Dendritic cell treated with granulocyte-macrophage colony-stimulating factor and Interleukin-4, amounts not matched to agents 40 ng/mL and 50 ng/mL, for 4 days (primary cell): ENCODE measurements at regions not wholly inside any gene's neighbourhood (a gene's known extent, or its start where the extent isn't known, plus 50 kb on each side); places are given as distances from the start of the nearest gene placed in this dataset.

Experiments
- H3K27ac Mint-ChIP-seq: one replicate; pipeline ENCODE4 v1.8.0; 2022; ENCODE audit warnings: mild to moderate bottlenecking, mixed read lengths
- H3K27me3 Mint-ChIP-seq: one replicate; pipeline ENCODE4 v1.8.0; 2022; ENCODE audit warnings: mild to moderate bottlenecking, mixed read lengths
- H3K36me3 Mint-ChIP-seq: one replicate; pipeline ENCODE4 v1.8.0; 2022; ENCODE audit warnings: low read depth, mixed read lengths
- H3K4me1 Mint-ChIP-seq: one replicate; pipeline ENCODE4 v1.8.0; 2022; ENCODE audit warnings: low read depth, mixed read lengths
- H3K4me3 Mint-ChIP-seq: one replicate; pipeline ENCODE4 v1.8.0; 2022; ENCODE audit warnings: mild to moderate bottlenecking, moderate library complexity, mixed read lengths
- H3K9me3 Mint-ChIP-seq: one replicate; pipeline ENCODE4 v1.8.0; 2022; ENCODE audit warnings: mixed read lengths
- intact Hi-C: fragments of 100-400 bp; cut with micrococcal nuclease; formaldehyde crosslinking; loops from one replicate; pipeline ENCODE4 v1.15.0; 2022

- Mint-ChIP-seq H3K9me3 (no peaks in the 10 kb centered on the region), H3K36me3 (no peaks in the 10 kb centered on the region), H3K4me3 (no peak overlapping the region), H3K27ac (no peak overlapping the region), H3K27me3 (peaks cover 1% of the 10 kb centered on the region), H3K4me1 (no peaks in the 10 kb centered on the region)
- intact Hi-C loops: no loop called here
These were observed 80.9 kb downstream of the KIF4B start for GRCh38 chr5:155094455-155094854.

GRCh38 chr5:155097995-155098394 lies 84.4 kb downstream of the KIF4B start:
- Mint-ChIP-seq H3K4me1 (no peaks in the 10 kb centered on the region), H3K36me3 (no peaks in the 10 kb centered on the region), H3K9me3 (no peaks in the 10 kb centered on the region), H3K27ac (no peak overlapping the region), H3K27me3 (peaks cover 1% of the 10 kb centered on the region), H3K4me3 (no peak overlapping the region)
- intact Hi-C loops: no loop called here

- H3K36me3 Mint-ChIP-seq: no peaks in the 10 kb centered on the region
- peaks cover 1% of the 10 kb centered on the region for H3K27me3 Mint-ChIP-seq
- H3K27ac Mint-ChIP-seq: no peak overlapping the region
- intact Hi-C loops: no loop called here
- H3K4me1 Mint-ChIP-seq: no peaks in the 10 kb centered on the region
- no peak overlapping the region for H3K4me3 Mint-ChIP-seq
- no peaks in the 10 kb centered on the region for H3K9me3 Mint-ChIP-seq
These were observed 84.9 kb downstream of the KIF4B start for GRCh38 chr5:155098433-155098832.

GRCh38 chr5:155101697-155102096 lies 88.1 kb downstream of the KIF4B start:
- H3K36me3 Mint-ChIP-seq: no peaks in the 10 kb centered on the region
- H3K4me3 Mint-ChIP-seq: no peak overlapping the region
- no peak overlapping the region for H3K27ac Mint-ChIP-seq
- no peaks in the 10 kb centered on the region for H3K27me3 Mint-ChIP-seq
- H3K4me1 Mint-ChIP-seq: no peaks in the 10 kb centered on the region
- H3K9me3 Mint-ChIP-seq: no peaks in the 10 kb centered on the region
- intact Hi-C loops: no loop called here

GRCh38 chr5:155103146-155103545 lies 89.6 kb downstream of the KIF4B start:
- no peaks in the 10 kb centered on the region for H3K4me1 Mint-ChIP-seq
- no peaks in the 10 kb centered on the region for H3K27me3 Mint-ChIP-seq
- no peak overlapping the region for H3K4me3 Mint-ChIP-seq
- H3K9me3 Mint-ChIP-seq: no peaks in the 10 kb centered on the region
- H3K27ac Mint-ChIP-seq: no peak overlapping the region
- intact Hi-C loops: no loop called here
- H3K36me3 Mint-ChIP-seq: no peaks in the 10 kb centered on the region

GRCh38 chr5:155104441-155104840 lies 90.9 kb downstream of the KIF4B start:
- Mint-ChIP-seq H3K27me3 (no peaks in the 10 kb centered on the region), H3K9me3 (no peaks in the 10 kb centered on the region)

GRCh38 chr5:155106221-155106620 lies 92.7 kb downstream of the KIF4B start:
- Mint-ChIP-seq H3K4me3 (no peak overlapping the region), H3K9me3 (no peaks in the 10 kb centered on the region), H3K27me3 (no peaks in the 10 kb centered on the region), H3K4me1 (no peaks in the 10 kb centered on the region), H3K27ac (no peak overlapping the region), H3K36me3 (no peaks in the 10 kb centered on the region)
- intact Hi-C loops: no loop called here

More at GRCh38 chr5:155104441-155104840, 90.9 kb downstream of the KIF4B start:
- intact Hi-C loops: no loop called here
- no peaks in the 10 kb centered on the region for H3K36me3 Mint-ChIP-seq
- no peaks in the 10 kb centered on the region for H3K4me1 Mint-ChIP-seq
- H3K4me3 Mint-ChIP-seq: no peak overlapping the region
- H3K27ac Mint-ChIP-seq: no peak overlapping the region

GRCh38 chr5:155113888-155114287 lies 100.3 kb downstream of the KIF4B start:
- H3K4me1 Mint-ChIP-seq: no peaks in the 10 kb centered on the region
- H3K36me3 Mint-ChIP-seq: no peaks in the 10 kb centered on the region
- intact Hi-C loops: no loop called here
- peaks cover 9% of the 10 kb centered on the region for H3K9me3 Mint-ChIP-seq
- H3K27ac Mint-ChIP-seq: no peak overlapping the region
- no peaks in the 10 kb centered on the region for H3K27me3 Mint-ChIP-seq
- H3K4me3 Mint-ChIP-seq: no peak overlapping the region

GRCh38 chr5:155114655-155115054 lies 101.1 kb downstream of the KIF4B start:
- no peak overlapping the region for H3K27ac Mint-ChIP-seq
- H3K27me3 Mint-ChIP-seq: no peaks in the 10 kb centered on the region
- intact Hi-C loops: no loop called here
- peaks cover 9% of the 10 kb centered on the region for H3K9me3 Mint-ChIP-seq
- H3K36me3 Mint-ChIP-seq: no peaks in the 10 kb centered on the region
- H3K4me3 Mint-ChIP-seq: no peak overlapping the region
- no peaks in the 10 kb centered on the region for H3K4me1 Mint-ChIP-seq

- H3K27me3 Mint-ChIP-seq: no peaks in the 10 kb centered on the region
- intact Hi-C loops: no loop called here
- no peak overlapping the region for H3K4me3 Mint-ChIP-seq
- H3K27ac Mint-ChIP-seq: no peak overlapping the region
- H3K4me1 Mint-ChIP-seq: no peaks in the 10 kb centered on the region
- peaks cover 9% of the 10 kb centered on the region for H3K9me3 Mint-ChIP-seq
- no peaks in the 10 kb centered on the region for H3K36me3 Mint-ChIP-seq
These were observed 103.1 kb downstream of the KIF4B start for GRCh38 chr5:155116456-155117251.

GRCh38 chr5:155125551-155126095 lies 112.1 kb downstream of the KIF4B start:
- H3K27ac Mint-ChIP-seq: no peak overlapping the region

GRCh38 chr5:155126573-155126972 lies 113.0 kb downstream of the KIF4B start:
- Mint-ChIP-seq H3K27ac (no peak overlapping the region), H3K4me3 (no peak overlapping the region), H3K9me3 (no peaks in the 10 kb centered on the region), H3K27me3 (no peaks in the 10 kb centered on the region), H3K4me1 (no peaks in the 10 kb centered on the region), H3K36me3 (no peaks in the 10 kb centered on the region)
- intact Hi-C loops: no loop called here

More at GRCh38 chr5:155125551-155126095, 112.1 kb downstream of the KIF4B start:
- Mint-ChIP-seq H3K4me1 (no peaks in the 10 kb centered on the region), H3K4me3 (no peak overlapping the region), H3K27me3 (no peaks in the 10 kb centered on the region), H3K36me3 (no peaks in the 10 kb centered on the region), H3K9me3 (no peaks in the 10 kb centered on the region)
- intact Hi-C loops: no loop called here

- H3K4me1 Mint-ChIP-seq: no peaks in the 10 kb centered on the region
- intact Hi-C loops: no loop called here
- no peak overlapping the region for H3K4me3 Mint-ChIP-seq
- H3K9me3 Mint-ChIP-seq: no peaks in the 10 kb centered on the region
- H3K27ac Mint-ChIP-seq: no peak overlapping the region
- H3K27me3 Mint-ChIP-seq: peaks cover 2% of the 10 kb centered on the region
- H3K36me3 Mint-ChIP-seq: no peaks in the 10 kb centered on the region
These were observed 114.0 kb downstream of the KIF4B start for GRCh38 chr5:155127552-155127951.

- Mint-ChIP-seq H3K27me3 (peaks cover 3% of the 10 kb centered on the region), H3K9me3 (no peaks in the 10 kb centered on the region), H3K36me3 (no peaks in the 10 kb centered on the region), H3K4me3 (no peak overlapping the region), H3K4me1 (no peaks in the 10 kb centered on the region), H3K27ac (no peak overlapping the region)
- intact Hi-C loops: no loop called here
These were observed 115.4 kb downstream of the KIF4B start for GRCh38 chr5:155128786-155129512.
